Activated T-helper 17 cell treated with anti-CD3 and anti-CD28 coated beads, Interleukin-2, amount 50 U/mL, for 72 hours (primary cell): ENCODE measurements at regions not wholly inside any gene's neighbourhood (a gene's known extent, or its start where the extent isn't known, plus 50 kb on each side); places are given as distances from the start of the nearest gene placed in this dataset.

ENCODE experiments used
- ATAC-seq: fragments of 150-1000 bp; cut with Tn5 transposase; replicated peaks from 2 replicates; pipeline ENCODE4 v1.10.0; 2021; ENCODE audit warnings: mild to moderate bottlenecking, moderate library complexity
- H3K27ac Mint-ChIP-seq: one replicate; pipeline ENCODE4 v1.8.0; 2022; ENCODE audit warnings: mixed read lengths
- H3K27me3 Mint-ChIP-seq: one replicate; pipeline ENCODE4 v1.8.0; 2022; ENCODE audit warnings: mixed read lengths
- H3K36me3 Mint-ChIP-seq: one replicate; pipeline ENCODE4 v1.8.0; 2022; ENCODE audit warnings: low read depth, mild to moderate bottlenecking, mixed read lengths
- H3K4me1 Mint-ChIP-seq: one replicate; pipeline ENCODE4 v1.8.0; 2022; ENCODE audit warnings: mixed read lengths
- H3K4me3 Mint-ChIP-seq: one replicate; pipeline ENCODE4 v1.8.0; 2022; ENCODE audit warnings: mild to moderate bottlenecking, mixed read lengths
- H3K9me3 Mint-ChIP-seq: one replicate; pipeline ENCODE4 v1.8.0; 2022; ENCODE audit warnings: mixed read lengths

- no peak for ATAC-seq
- Mint-ChIP-seq H3K36me3 (no peaks in the 10 kb centered on the region), H3K4me1 (no peaks in the 10 kb centered on the region), H3K27ac (no peak overlapping the region), H3K9me3 (peaks cover 22% of the 10 kb centered on the region), H3K4me3 (no peak overlapping the region), H3K27me3 (no peaks in the 10 kb centered on the region)
These were observed 364.2 kb upstream of the COBL start for GRCh38 chr7:51680594-51681399.

- Mint-ChIP-seq H3K27me3 (no peaks in the 10 kb centered on the region), H3K9me3 (peaks cover 22% of the 10 kb centered on the region), H3K4me3 (no peak overlapping the region), H3K27ac (no peak overlapping the region), H3K36me3 (no peaks in the 10 kb centered on the region), H3K4me1 (no peaks in the 10 kb centered on the region)
- ATAC-seq = no peak
These were observed 362.7 kb upstream of the COBL start for GRCh38 chr7:51679358-51679757.

- peaks cover 7% of the 10 kb centered on the region for H3K9me3 Mint-ChIP-seq
- no peaks in the 10 kb centered on the region for H3K36me3 Mint-ChIP-seq
- no peaks in the 10 kb centered on the region for H3K27me3 Mint-ChIP-seq
- H3K27ac Mint-ChIP-seq = no peak overlapping the region
- ATAC-seq = no peak
- H3K4me3 Mint-ChIP-seq = no peak overlapping the region
- H3K4me1 Mint-ChIP-seq = no peaks in the 10 kb centered on the region
These were observed 350.1 kb upstream of the COBL start for GRCh38 chr7:51666751-51667150.

- no peaks in the 10 kb centered on the region for H3K4me1 Mint-ChIP-seq
- ATAC-seq = no peak
- peaks cover 7% of the 10 kb centered on the region for H3K9me3 Mint-ChIP-seq
- no peaks in the 10 kb centered on the region for H3K27me3 Mint-ChIP-seq
- H3K36me3 Mint-ChIP-seq = no peaks in the 10 kb centered on the region
- no peak overlapping the region for H3K4me3 Mint-ChIP-seq
- H3K27ac Mint-ChIP-seq = no peak overlapping the region
These were observed 349.7 kb upstream of the COBL start for GRCh38 chr7:51666266-51666665.

- Mint-ChIP-seq H3K27ac (no peak overlapping the region), H3K9me3 (peaks cover 7% of the 10 kb centered on the region), H3K4me3 (no peak overlapping the region), H3K27me3 (no peaks in the 10 kb centered on the region), H3K4me1 (no peaks in the 10 kb centered on the region), H3K36me3 (no peaks in the 10 kb centered on the region)
- ATAC-seq = no peak
These were observed 348.6 kb upstream of the COBL start for GRCh38 chr7:51665045-51665780.

DNA sequence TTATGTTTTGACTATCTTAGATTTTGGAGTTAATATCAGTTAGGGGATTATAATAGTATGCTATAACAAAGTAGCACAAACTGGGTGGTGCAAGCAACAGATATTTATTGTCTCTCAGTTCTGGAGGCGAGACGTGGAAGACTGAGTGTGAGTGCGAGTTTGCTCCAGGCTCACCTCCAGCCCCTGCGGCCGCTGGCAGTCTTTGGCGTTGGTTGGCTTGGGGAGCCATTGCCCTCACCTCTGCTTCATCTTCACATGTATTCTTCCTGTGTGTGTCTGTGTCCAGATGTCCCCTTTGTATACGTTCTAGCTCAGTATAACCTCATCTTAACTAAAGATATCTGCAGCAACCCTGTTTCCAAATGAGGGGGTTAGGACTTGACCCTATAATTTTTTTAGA is 343.9 kb upstream of the COBL start:
- Mint-ChIP-seq H3K27me3 (no peaks in the 10 kb centered on the region), H3K27ac (no peak overlapping the region), H3K4me1 (no peaks in the 10 kb centered on the region), H3K9me3 (peaks cover 7% of the 10 kb centered on the region), H3K4me3 (no peak overlapping the region), H3K36me3 (no peaks in the 10 kb centered on the region)
- ATAC-seq = no peak

- H3K9me3 Mint-ChIP-seq = peaks cover 10% of the 10 kb centered on the region
- no peak for ATAC-seq
- H3K4me3 Mint-ChIP-seq = no peak overlapping the region
- H3K4me1 Mint-ChIP-seq = no peaks in the 10 kb centered on the region
- no peaks in the 10 kb centered on the region for H3K27me3 Mint-ChIP-seq
- H3K27ac Mint-ChIP-seq = no peak overlapping the region
- H3K36me3 Mint-ChIP-seq = no peaks in the 10 kb centered on the region
These were observed 342.1 kb upstream of the COBL start for GRCh38 chr7:51658684-51659083.

GRCh38 chr7:51647931-51648351 is 331.3 kb upstream of the COBL start:
- no peaks in the 10 kb centered on the region for H3K27me3 Mint-ChIP-seq

GRCh38 chr7:51647486-51647885 is 330.9 kb upstream of the COBL start:
- H3K36me3 Mint-ChIP-seq = no peaks in the 10 kb centered on the region
- no peak for ATAC-seq
- no peaks in the 10 kb centered on the region for H3K4me1 Mint-ChIP-seq
- no peaks in the 10 kb centered on the region for H3K27me3 Mint-ChIP-seq
- H3K4me3 Mint-ChIP-seq = no peak overlapping the region
- H3K27ac Mint-ChIP-seq = no peak overlapping the region
- H3K9me3 Mint-ChIP-seq = peaks cover 9% of the 10 kb centered on the region

More at GRCh38 chr7:51647931-51648351, 331.3 kb upstream of the COBL start:
- peaks cover 9% of the 10 kb centered on the region for H3K9me3 Mint-ChIP-seq
- no peak overlapping the region for H3K27ac Mint-ChIP-seq
- ATAC-seq = no peak
- no peak overlapping the region for H3K4me3 Mint-ChIP-seq
- H3K4me1 Mint-ChIP-seq = no peaks in the 10 kb centered on the region
- no peaks in the 10 kb centered on the region for H3K36me3 Mint-ChIP-seq

- Mint-ChIP-seq H3K27ac (no peak overlapping the region), H3K4me3 (no peak overlapping the region), H3K4me1 (no peaks in the 10 kb centered on the region), H3K9me3 (peaks cover 7% of the 10 kb centered on the region), H3K27me3 (no peaks in the 10 kb centered on the region), H3K36me3 (no peaks in the 10 kb centered on the region)
- ATAC-seq = no peak
These were observed 329.2 kb upstream of the COBL start for GRCh38 chr7:51645702-51646298.

GRCh38 chr7:51645255-51645654 is 328.6 kb upstream of the COBL start:
- peaks cover 3% of the 10 kb centered on the region for H3K9me3 Mint-ChIP-seq
- no peak overlapping the region for H3K27ac Mint-ChIP-seq
- no peak overlapping the region for H3K4me3 Mint-ChIP-seq
- H3K36me3 Mint-ChIP-seq = no peaks in the 10 kb centered on the region
- no peak for ATAC-seq
- H3K4me1 Mint-ChIP-seq = no peaks in the 10 kb centered on the region
- H3K27me3 Mint-ChIP-seq = no peaks in the 10 kb centered on the region

- no peak for ATAC-seq
- Mint-ChIP-seq H3K9me3 (peaks cover 3% of the 10 kb centered on the region), H3K4me1 (no peaks in the 10 kb centered on the region), H3K36me3 (no peaks in the 10 kb centered on the region), H3K4me3 (no peak overlapping the region), H3K27me3 (no peaks in the 10 kb centered on the region), H3K27ac (no peak overlapping the region)
These were observed 327.6 kb upstream of the COBL start for GRCh38 chr7:51644216-51644615.

DNA sequence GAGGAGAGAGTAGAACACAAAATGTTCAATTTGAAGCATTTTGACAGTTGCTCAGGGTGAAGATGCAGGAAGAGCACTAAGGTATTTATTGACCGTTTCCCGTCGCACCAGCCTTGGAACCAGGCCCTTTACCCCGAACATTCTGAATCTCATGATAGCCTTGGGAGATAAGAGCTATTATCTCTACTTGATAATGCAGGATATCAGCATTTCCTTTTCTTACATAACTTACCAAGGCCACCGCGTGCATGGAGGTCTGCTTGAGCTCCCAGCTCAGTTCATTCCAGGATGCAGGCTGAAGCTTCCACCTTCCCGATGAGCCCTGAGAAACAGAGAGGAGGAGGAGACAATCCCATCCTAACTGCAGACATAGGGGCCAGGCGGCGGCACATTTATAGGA is 324.2 kb upstream of the COBL start:
- H3K4me1 Mint-ChIP-seq = no peaks in the 10 kb centered on the region
- H3K9me3 Mint-ChIP-seq = peaks cover 10% of the 10 kb centered on the region
- no peak overlapping the region for H3K4me3 Mint-ChIP-seq
- no peaks in the 10 kb centered on the region for H3K36me3 Mint-ChIP-seq
- no peaks in the 10 kb centered on the region for H3K27me3 Mint-ChIP-seq
- H3K27ac Mint-ChIP-seq = no peak overlapping the region
- no peak for ATAC-seq

- H3K27ac Mint-ChIP-seq = no peak overlapping the region
- H3K4me1 Mint-ChIP-seq = no peaks in the 10 kb centered on the region
- no peak for ATAC-seq
- no peaks in the 10 kb centered on the region for H3K36me3 Mint-ChIP-seq
- no peaks in the 10 kb centered on the region for H3K27me3 Mint-ChIP-seq
- peaks cover 11% of the 10 kb centered on the region for H3K9me3 Mint-ChIP-seq
- no peak overlapping the region for H3K4me3 Mint-ChIP-seq
These were observed 323.2 kb upstream of the COBL start for GRCh38 chr7:51639661-51640334.
